ENCODE measurements at regions not wholly inside any gene's neighbourhood (a gene's known extent, or its start where the extent isn't known, plus 50 kb on each side); places are given as distances from the start of the nearest gene placed in this dataset.

- no peaks in the 10 kb centered on the region for H3K36me3 Mint-ChIP-seq (ENCODE audit: insufficient read depth in 1 of 3, low read depth in 3 of 3)
- no CpG with 5 or more reads among the region's 5 CpGs for WGBS (ENCODE audit: extremely low coverage, insufficient read length, low lambda C conversion rate)
- no peaks in the 10 kb centered on the region for H3K9me3 Mint-ChIP-seq
- no peak overlapping the region for H4K8ac ChIP-seq (replicated peaks; ENCODE audit: insufficient read length, low read depth, low read length)
- TF ChIP-seq CTCF (conservative IDR thresholded peaks at IDR 0.05) = no peak
- H2BK15ac ChIP-seq (ENCODE audit: low read depth, low read length) = no peak overlapping the region
- H2BK120ac ChIP-seq (ENCODE audit: low read depth, low read length, poor library complexity, severe bottlenecking) = no peak overlapping the region
- H3K23me2 ChIP-seq (ENCODE audit: insufficient read length, low read depth, low read length, poor library complexity, severe bottlenecking) = no peaks in the 10 kb centered on the region
- H2BK12ac ChIP-seq (ENCODE audit: insufficient read length, low read depth, low read length) = no peak overlapping the region
- no peaks in the 10 kb centered on the region for H3K79me1 ChIP-seq (ENCODE audit: insufficient read depth, low read depth, low read length, poor library complexity, severe bottlenecking)
- no peak overlapping the region for H3K4me2 ChIP-seq (ENCODE audit: insufficient read depth, insufficient read length, low read length)
- no peak overlapping the region for H3K23ac ChIP-seq (ENCODE audit: insufficient read length, low read depth, low read length)
- H3K4me1 Mint-ChIP-seq = peaks cover 54 to 71% of the 10 kb centered on the region in 2 experiments
- H2AFZ ChIP-seq (ENCODE audit: low read length) = no peak overlapping the region
- H3T11ph ChIP-seq (ENCODE audit: low read length) = no peak overlapping the region
- H3K79me2 ChIP-seq (ENCODE audit: insufficient read depth, low read length) = no peaks in the 10 kb centered on the region
- no peak overlapping the region for H3K27ac ChIP-seq (ENCODE audit: insufficient read length, low read depth, low read length)
- H4K20me1 ChIP-seq (ENCODE audit: control insufficient read depth, insufficient read depth, insufficient read length) = no peaks in the 10 kb centered on the region
- H3K27me3 Mint-ChIP-seq (ENCODE audit: low read depth) = no peaks in the 10 kb centered on the region; the same call in none of the 2 replicates
- no peak overlapping the region for H3K4me3 Mint-ChIP-seq
- no peak overlapping the region for H3K14ac ChIP-seq (ENCODE audit: insufficient read depth, low read length)
- H4K5ac ChIP-seq (ENCODE audit: insufficient read length, low read depth, low read length) = no peak overlapping the region
- H3K9me3 ChIP-seq (ENCODE audit: control insufficient read depth, low read depth, low read length) = no peaks in the 10 kb centered on the region
- no peak overlapping the region for H2AK5ac ChIP-seq (ENCODE audit: insufficient read length, low read length)
- no peak overlapping the region for H3K27ac Mint-ChIP-seq
- no peak overlapping the region for H3K4ac ChIP-seq (ENCODE audit: low read depth, low read length)
- H2BK20ac ChIP-seq (ENCODE audit: low read depth, low read length, poor library complexity, severe bottlenecking) = no peak overlapping the region
- no peaks in the 10 kb centered on the region for H3K27me3 ChIP-seq (ENCODE audit: insufficient read depth, low read length)
- H3K4me1 ChIP-seq (ENCODE audit: insufficient read depth, low read length) = peaks cover 6% of the 10 kb centered on the region; the same call in 1 of the 2 replicates
- H4K91ac ChIP-seq (ENCODE audit: insufficient read length, low read depth, low read length) = no peak overlapping the region
- no peak overlapping the region for H2BK5ac ChIP-seq (ENCODE audit: insufficient read length, low read length)
- no peak overlapping the region for H3K18ac ChIP-seq (ENCODE audit: insufficient read length, low read depth, low read length)
- no peak overlapping the region for H3K56ac ChIP-seq (ENCODE audit: insufficient read length, low read depth, low read length)
- no peak for DNase-seq
- no peak overlapping the region for H3K9ac ChIP-seq (ENCODE audit: extremely low read depth, insufficient read length, low read length)
Observed at GRCh38 chr6:14359438-14359837, 241.9 kb downstream of the CD83 start.
